HG02623 (cell line): ENCODE measurements at regions not wholly inside any gene's neighbourhood (a gene's known extent, or its start where the extent isn't known, plus 50 kb on each side); places are given as distances from the start of the nearest gene placed in this dataset.

Experiments used
- ATAC-seq: cut with Tn5 transposase; IDR thresholded peaks from one replicate; pipeline ENCODE4 v1.9.1; 2021; ENCODE audit warnings: moderate library complexity; ENCODE audit not compliant: unreplicated experiment

DNA sequence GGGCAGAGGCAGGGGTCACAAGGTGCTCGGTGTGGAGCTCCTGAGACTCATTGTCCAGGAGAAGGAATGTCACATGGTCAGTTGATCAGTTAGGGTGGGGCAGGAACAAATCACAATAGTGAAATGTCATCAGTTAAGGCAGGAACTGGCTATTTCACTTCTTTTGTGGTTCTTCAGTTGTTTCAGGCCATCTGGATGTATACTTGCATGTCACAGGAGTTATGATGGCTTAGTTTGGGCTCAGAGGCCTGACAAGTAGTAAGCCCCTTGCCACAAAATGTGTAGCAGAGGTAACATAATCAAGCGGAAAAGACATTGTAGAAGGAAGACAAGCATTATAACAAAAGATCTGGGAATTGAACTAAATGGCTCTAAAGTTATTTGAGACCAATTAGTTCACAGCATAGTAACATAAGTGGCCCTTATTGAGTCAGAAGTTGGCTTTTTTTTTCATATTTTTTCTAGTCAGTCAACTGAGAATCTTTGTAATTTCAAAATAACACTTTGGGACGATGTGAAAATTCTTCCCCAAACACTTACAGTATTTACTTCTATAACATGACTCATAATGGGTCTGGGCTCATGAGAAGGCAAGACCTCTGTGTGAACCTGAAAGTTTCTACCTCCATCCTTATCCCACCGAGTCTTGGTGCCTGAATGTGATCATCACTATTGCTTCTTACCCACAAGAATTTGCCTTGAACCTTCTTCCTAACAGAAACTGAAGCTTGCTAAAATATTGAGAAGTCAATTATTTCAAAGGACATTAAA is 137.0 kb upstream of the DPT start:
- ATAC-seq, result no peak

DNA sequence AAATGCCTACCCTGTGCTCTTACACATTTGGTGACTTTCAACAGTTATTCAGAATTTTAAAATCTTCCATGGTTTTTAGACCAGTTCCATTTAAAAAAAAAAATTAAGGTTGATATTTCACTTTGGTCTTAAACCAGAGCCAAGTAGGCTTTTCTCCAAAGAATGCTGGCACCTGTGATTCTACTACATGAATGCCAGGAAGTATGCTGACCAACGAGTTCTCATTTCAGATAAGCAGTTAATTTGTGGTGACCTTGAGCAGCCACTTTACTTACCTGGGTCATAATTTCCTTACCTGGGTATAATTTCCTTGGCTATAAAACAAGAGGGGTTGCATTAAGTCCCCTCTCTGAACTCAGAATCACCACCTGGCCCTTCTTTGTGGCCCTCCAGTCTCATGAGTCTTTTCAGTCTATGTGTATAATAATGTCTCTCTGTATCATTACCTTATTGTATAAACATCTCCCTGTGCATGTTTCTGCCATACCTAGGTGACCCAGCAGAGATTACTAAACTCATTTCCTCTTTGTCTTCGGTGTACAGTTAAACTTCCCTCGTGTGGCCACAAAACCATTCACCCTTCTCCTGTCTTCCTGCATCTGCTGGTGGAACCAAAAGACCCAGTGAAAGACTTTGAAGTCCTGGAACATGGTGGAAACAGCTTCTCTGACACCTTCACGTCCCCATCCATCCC is 139.1 kb upstream of the DPT start:
- ATAC-seq, result no peak

DNA sequence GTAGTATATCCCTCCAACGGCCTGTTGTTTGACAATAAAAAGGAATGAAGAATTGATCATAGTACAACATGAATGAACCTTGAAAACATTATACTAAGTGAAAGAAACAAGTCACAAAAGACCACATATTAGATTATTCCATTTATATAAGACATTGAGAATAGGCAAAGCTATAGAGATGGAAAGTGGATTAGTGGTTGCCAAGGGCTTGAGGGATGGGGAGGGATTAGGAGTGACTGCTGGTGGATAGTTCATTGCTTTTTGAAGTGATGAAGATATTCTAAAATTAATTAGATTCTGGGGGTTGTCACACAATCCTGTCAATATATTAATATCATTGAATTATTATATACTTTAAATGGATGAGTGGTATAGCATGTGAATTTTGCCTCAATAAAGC is 142.5 kb upstream of the DPT start:
- no peak for ATAC-seq

DNA sequence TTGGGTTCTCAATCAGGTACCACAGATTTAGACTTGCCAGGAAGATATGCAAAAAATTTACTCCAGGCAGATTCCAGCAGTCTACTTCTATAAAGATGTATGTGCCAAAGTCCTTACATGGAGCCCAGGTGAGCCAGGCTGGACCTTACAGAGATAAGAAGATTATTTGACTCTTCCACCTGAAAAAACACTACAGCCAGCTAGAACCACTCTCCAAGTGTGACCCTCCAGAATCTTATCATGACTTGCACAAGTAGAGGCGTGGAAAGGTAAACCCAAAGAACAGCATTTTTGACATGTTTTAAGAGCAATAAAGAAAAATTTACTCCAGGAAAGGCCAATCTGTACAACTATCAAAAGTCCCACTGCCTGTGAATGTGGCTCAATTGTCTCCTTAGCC is 146.8 kb upstream of the DPT start:
- no peak for ATAC-seq

DNA sequence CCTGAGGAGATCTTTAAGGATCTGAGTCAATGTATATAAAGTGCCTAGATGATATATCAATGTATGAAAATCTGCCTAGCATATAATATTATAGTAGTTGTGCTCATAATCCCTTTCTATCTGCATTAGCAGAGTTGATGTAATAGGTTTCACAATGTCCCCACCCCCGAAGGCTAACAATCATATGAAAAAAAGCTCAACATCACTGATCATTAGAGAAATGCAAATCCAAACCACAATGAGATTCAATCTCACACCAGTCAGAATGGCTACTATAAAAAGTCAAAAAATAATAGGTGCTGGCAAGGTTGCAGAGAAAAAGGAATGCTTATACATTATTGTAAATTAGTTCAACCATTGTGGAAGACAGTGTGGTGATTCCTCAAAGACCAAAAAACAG is 147.8 kb upstream of the DPT start:
- ATAC-seq, result no peak

DNA sequence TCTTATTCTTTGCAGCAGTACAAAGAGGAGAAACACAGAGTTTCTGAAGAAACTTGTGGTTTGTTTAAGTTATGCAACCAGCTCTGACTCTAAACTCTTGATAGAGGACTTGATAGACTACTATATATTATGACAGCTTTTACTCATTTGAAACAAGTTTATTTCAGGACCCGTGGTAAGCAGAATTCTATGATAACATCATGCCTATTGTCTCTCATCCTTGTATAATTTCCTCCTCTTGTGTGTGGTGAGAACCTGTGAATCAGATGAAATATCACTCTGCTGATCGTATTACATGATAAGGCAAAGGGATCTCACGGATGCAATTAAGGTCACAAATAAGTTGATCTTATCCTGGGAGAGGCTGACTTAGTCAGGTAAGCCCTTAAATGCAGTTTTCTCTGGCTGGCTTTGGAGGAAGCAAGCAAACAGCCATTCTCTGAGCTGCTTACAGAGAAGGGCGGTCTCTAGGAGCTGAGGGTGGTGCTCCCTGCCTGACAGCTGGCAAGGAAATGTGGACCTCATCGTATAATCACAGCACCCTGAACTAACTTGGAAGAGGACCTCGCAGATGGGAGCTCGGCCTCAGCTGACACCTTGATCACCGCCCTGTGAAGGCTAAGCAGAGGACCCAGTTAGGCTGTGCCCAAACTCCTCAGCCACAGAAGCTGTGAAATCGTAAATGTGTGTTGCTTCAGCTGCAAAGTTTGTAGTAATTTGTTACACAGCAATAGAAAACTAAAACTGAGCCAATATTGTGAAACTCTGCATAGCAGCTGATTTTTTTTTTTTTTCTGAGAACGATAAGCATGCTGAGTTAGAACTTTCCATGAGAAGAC is 151.1 kb upstream of the DPT start:
- no peak for ATAC-seq

DNA sequence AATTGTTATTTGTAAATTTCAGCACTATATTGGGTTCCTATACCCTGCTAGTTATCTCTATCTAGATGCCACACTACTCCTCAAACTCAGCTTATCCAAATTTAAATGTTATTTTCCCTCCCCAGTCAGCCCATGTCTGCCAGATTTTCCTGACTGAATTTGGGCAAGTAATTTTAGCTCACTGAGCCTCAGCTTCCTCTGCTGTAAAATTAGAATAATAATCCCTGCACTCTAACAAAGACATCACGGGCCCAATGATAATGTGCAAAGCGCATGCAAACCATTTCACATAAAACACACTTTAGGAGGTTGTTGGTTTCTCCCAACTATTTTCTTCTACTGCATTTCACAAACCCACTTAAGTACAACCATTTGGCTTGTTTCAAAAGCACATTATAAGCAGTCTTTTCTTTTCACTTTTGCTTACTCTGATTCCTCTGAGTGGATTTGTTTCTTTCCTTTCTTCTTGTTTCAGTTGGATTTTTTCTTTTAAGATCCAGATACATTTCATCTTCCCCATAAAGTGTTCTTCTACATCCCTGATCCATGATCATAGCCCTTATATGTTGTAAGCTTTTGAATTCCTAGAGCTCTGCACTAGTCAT is 152.8 kb upstream of the DPT start:
- ATAC-seq, result no peak

DNA sequence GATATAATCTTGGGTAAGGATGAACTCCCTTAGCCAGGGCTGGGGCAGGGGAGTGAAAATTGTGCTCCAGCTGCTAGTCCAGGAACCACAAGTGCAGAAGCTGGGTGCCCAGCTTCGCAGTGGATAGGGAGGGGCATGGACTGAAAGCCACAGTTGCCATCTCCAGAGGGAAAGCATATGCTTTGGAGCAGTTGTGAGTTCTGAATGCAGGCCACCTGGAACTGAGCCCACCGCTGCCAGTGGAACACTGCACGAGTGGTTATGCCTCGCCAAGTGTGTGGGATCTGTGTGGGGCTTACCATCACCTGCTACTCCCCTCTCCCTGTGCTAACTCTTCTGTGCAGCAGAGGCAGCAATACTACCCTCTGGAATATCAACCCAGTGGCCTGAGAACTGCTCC is 158.4 kb upstream of the DPT start:
- ATAC-seq, result no peak

DNA sequence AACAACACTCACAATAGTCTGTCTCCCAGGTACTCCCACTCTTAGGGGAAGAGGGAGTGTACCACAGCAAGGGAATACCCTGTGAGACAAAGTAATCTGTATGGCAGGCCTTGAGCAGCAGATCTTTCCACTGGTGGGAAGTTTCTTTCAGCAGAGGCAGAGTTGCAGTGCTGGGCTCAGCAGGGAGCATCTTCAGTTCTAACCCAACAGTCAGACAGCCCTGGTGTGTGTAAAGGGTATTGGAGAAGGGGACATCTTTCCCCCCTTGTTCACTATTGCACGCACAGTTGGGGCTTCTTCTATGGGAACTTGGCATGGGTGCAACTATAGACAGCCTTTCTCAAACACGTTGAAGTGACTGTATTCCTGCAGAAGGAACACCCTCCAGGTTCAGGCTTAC is 159.4 kb upstream of the DPT start:
- no peak for ATAC-seq

DNA sequence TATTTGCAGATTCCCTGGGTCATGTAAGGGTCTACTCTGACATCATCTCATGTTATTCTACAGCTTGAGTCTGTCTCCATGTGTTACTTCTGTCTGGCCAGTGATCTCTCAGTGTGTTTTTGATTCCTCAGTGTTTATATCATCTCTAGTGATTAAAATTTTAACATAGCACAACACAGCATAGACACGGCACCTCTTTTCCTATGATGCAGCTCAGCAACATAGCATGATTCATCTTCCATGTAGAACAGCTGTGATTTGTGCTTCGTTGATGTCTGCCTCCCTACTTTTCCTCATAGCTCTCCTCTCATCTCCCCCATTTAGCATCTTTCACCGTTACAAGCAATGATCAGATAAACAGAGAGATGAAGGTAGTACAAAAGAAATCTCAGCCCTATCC is 163.9 kb upstream of the DPT start:
- ATAC-seq, result no peak

DNA sequence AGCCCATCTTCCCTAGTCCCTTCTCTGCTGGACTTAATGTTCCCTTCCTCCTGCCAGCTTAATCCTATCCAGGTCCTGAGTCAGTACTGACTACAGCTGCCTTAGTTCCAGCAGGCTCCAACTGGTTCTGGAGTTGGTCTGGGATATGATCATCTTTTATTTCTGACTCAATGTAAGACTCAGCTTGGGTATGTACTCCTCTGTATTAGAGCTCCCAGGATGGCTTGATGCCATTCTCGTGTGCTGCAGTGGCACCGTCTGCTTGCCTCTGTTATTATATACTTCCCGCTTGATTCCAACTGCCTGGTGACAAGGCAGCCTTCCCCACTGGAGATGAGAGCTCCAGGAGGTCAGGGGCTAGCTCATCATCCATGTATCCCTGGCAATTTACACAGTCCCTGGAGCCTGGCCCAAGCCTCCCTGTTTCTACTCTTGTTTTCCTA is 164.4 kb upstream of the DPT start:
- no peak for ATAC-seq

DNA sequence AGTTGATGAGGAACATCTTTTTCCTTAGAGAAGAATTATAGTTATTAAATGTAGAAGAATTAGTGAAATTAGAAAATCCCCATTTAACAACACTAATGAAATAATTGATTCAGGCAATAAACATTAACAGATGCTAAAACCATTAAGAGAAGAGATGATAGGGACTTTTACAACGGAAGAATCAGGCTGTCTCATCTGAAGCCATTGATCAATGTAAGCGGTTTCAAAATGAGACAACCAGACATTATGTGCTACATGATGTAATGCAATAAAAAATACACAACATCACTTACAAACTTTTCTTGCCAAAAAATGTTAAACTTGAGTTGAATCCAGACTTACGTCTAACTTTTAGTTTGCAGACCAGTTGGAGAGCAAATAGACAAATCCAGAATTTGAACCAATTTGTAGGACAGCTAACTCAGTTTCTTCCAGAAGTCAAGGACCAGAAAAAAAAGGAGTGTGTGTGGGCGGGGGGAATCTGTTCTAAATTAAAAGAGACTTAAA is 165.4 kb upstream of the DPT start:
- no peak for ATAC-seq

DNA sequence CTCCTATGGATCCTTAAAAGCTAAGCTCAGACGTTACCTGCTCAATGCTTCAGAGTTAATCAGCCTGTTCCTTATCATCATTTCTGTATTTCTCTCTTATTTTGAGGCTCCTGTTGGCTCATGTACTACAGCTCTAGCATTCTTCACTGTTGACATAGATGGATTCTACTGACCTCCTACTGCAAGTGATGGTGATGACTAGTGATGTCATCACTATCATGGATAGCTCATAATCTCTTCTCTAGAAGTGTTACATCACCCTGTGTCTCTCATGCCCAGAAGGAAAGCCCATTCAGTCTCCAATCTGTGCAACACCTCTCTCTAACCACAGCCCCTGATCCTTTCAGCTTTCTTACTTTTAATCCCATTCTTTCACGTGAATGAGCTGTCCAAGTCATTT is 168.2 kb upstream of the DPT start:
- no peak for ATAC-seq

DNA sequence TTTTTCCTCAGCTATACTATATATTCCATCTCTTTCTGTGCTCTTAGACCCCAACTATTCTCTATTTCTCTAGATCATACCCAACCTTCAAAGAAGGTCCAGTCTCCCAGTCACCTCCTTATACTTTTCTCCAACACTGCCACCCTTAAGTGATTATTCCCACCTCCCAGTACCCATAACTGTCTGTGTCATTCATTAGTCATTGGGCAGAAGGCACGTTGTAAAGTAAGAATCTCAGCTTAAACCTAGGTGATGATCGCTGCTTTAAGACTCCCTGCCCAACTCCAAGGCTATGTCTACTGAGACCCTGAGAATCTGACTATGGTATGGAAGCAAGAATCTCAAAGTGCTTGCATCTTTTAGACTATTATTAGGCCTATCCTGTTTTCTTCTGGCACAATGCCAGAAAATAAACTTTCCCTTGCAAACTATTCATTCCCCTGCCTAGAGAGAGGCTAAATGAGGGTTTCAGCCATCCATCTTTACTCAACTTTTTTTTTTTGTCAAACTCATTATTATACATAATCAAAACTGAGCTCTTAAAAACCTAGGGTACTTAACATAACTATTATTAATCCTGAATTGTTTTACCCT is 174.3 kb upstream of the DPT start:
- ATAC-seq, result no peak

DNA sequence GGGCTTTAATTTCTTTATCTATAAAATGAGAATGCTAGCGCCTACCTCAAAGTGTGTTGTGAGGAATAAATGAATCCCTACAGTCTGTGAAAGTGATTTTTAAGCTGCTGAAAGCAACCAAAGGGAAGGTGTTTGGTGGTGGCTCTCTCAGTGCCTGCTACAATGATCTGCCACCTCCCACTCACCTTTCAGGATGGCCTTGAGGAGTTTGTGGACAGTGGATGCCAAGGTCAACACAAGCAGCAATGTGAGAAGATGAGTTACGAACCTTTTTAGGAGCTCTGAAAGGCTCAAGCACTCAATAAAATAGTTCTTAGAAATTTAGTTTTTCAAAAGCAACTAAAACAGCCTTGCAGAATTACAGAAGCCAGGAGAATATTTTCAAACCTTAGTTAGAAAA is 176.6 kb upstream of the DPT start:
- ATAC-seq, result no peak

DNA sequence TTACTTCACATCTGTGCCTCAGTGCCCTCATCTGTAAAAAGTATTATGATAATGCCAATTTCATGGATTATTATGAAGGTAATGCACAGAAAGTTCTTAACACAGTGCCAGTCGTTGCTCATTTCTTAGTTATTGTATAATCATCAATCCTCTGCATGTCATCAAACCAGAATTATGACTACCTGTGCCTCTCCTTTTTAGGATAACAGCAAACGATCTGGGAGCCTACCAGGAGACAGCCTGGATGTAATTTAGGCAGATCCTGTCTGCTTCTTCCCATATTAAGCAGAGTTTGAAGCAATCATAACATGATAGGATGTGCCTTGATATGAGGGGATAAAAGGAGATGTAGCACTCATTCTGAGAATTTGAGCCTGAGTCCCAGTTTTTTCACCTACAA is 177.4 kb upstream of the DPT start:
- no peak for ATAC-seq

DNA sequence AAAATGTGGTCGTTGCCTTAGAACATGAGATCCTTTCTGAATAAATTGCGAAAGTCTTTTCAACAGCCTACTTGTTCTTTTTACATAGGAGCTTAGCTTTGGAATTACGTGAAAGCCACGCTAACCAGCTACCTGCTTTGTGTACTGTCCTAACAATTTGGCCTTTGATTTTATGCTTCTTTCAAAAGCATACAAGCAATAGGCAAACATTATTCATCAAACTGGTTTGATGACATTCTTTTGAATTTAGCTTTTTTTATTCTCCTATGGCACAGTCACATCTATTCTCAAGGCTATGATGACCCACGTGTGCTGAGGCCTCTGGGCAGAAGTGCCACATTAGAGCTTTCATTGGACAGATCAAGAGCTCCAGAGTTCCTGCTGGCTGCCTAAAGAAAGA is 178.0 kb upstream of the DPT start:
- no peak for ATAC-seq

DNA sequence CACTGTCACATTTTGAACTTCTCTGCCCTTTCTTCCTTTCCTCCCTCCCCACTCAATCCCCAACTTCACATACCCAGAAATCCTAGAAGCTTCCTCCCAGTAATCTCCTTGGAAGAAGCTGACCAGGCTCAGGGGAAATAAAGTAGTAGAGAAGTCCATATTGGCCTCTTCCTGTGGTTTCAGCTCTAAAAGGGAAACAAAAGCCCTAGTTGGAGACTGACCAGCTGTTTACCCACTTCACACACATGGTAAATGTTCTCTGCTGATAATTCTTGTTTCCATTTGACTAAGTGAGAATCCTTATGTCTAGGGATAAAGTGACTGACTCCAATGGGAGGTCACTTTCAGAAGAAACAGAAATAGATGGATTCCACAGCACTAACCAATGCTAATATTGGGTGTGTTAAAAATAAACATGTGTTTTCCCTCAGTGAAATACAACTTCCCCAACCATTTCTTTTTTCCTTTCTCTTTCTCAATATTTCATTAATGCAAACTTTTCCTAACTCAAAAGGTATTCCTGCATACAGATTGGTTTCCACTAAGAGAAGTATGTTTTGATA is 178.9 kb upstream of the DPT start:
- no peak for ATAC-seq

DNA sequence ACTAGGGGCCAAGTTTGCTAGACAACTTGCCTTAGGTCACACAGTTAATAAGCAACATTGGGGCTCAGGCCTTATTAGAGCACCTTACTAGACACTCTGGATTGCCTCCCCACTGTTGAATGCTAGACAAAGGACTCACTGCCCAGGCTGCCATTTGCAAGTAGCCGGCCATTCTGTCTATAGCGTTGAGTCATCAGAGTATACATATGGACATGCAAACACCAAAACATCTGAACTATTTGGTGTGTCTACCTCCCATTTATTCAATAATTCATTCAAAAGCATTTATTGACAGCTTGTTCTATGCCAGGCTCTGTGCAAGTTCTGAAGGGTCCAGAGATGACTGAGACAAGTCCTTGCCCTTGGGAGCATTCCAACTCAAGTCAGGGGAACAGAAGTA is 181.4 kb upstream of the DPT start:
- no peak for ATAC-seq

DNA sequence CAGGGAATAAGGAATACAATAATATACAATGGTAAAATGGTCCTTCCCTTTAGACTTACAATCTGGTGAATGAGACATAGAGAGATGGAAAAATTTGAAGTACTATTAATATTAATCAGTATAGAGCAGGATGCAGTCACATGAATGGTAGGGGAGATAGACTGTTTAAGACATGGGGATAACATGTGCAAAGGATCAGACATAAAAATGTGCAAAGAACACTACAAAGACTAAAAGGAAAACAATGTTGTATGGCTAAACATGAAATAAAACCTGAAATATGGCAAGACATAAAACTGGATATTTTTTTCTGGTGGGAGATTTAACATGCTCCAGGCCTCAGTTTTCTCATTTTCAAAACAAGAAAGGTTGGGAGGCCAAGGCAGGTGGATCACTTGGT is 182.4 kb upstream of the DPT start:
- no peak for ATAC-seq
